ENCODE measurements at regions not wholly inside any gene's neighbourhood (a gene's known extent, or its start where the extent isn't known, plus 50 kb on each side); places are given as distances from the start of the nearest gene placed in this dataset.

DNA sequence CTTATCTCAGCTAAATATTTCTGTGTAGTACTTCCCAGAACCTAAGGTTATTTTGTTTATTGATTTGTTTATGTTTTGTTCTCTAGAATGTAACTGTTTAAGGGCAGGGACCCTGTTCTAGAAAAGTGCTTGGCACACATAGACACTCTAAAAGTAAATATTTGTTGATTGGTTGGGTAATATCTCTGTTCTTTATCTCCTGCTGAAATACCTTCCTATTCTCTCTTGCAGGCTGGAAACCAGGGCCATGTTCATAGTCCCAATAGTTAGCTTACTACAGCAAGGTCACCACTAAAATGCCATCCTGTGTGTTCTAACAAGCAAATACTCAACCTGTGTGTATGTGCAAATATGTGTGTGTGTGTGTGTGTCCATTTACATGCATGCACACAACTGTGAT lies 375.6 kb upstream of the MEIS1 start:
- Histone ChIP-seq H2AK5ac (ENCODE audit: low read depth, low read length) (no peak overlapping the region), H3K36me3 (ENCODE audit: control insufficient read depth in 2 of 4, insufficient read depth in 4 of 4, low read length in 3 of 4) (no peaks in the 10 kb centered on the region), H3K4me1 (replicated peaks in 1 of 4; ENCODE audit: control insufficient read depth in 3 of 4, insufficient read depth in 4 of 4, low read length in 3 of 4) (no peaks in the 10 kb centered on the region), H3K14ac (ENCODE audit: insufficient read length) (no peak overlapping the region), H2BK120ac (replicated peaks; ENCODE audit: low read depth, low read length) (no peak overlapping the region), H3K23me2 (ENCODE audit: low read depth, low read length) (no peaks in the 10 kb centered on the region), H4K5ac (ENCODE audit: insufficient read length, low read depth, low read length) (no peak overlapping the region), H2BK12ac (ENCODE audit: low read depth, low read length) (no peak overlapping the region), H3K79me1 (ENCODE audit: low read depth, low read length) (no peaks in the 10 kb centered on the region), H3K4ac (replicated peaks; ENCODE audit: insufficient read length, low read depth, low read length) (no peak overlapping the region), H4K8ac (ENCODE audit: extremely low read depth, insufficient read depth, low read length) (no peak overlapping the region), H4K20me1 (replicated peaks in 1 of 2; ENCODE audit: control insufficient read depth in 1 of 2, insufficient read depth in 2 of 2, low read length in 2 of 2) (no peaks in the 10 kb centered on the region), H3K4me3 (ENCODE audit: extremely low read depth in 1 of 4, insufficient read depth in 2 of 4, low read depth in 3 of 4, low read length in 4 of 4) (no peak overlapping the region), H3K9ac (replicated peaks in 1 of 4; ENCODE audit: extremely low read depth in 1 of 4, low read depth in 3 of 4, low read length in 3 of 4) (no peak overlapping the region), H3K79me2 (ENCODE audit: control insufficient read depth in 1 of 2, insufficient read depth in 2 of 2, low read length in 2 of 2) (no peaks in the 10 kb centered on the region), H2BK5ac (ENCODE audit: low read depth, low read length) (no peak overlapping the region), H2BK20ac (ENCODE audit: low read length) (no peak overlapping the region), H2BK15ac (ENCODE audit: low read length) (no peak overlapping the region), H4K91ac (replicated peaks; ENCODE audit: insufficient read length, low read length) (no peak overlapping the region), H2AFZ (ENCODE audit: low read length) (no peak overlapping the region), H3K27me3 (replicated peaks in 1 of 4; ENCODE audit: control insufficient read depth in 3 of 4, extremely low read depth in 1 of 4, insufficient read depth in 3 of 4, low read length in 3 of 4) (no peaks in the 10 kb centered on the region), H3K23ac (ENCODE audit: insufficient read length) (no peak overlapping the region), H3K27ac (ENCODE audit: low read depth, low read length) (no peak overlapping the region), H3K56ac (replicated peaks; ENCODE audit: insufficient read length, low read depth, low read length) (peak overlapping the region; percentile 9), H3K4me2 (ENCODE audit: insufficient read depth in 1 of 2, low read depth in 2 of 2, low read length in 2 of 2) (no peak overlapping the region), H3K18ac (ENCODE audit: extremely low read depth, low read length) (no peak overlapping the region), H3K9me3 (ENCODE audit: insufficient read depth in 2 of 2, low read depth in 1 of 2, low read length in 1 of 2) (no peaks in the 10 kb centered on the region; a peak in 1 of 4 replicates)
- no peak for TF ChIP-seq JUND (IDR thresholded peaks at IDR 0.05; ENCODE audit: low read length)
- no peak for TF ChIP-seq RBBP5 (IDR thresholded peaks at IDR 0.05; ENCODE audit: borderline replicate concordance, low read depth, low read length)
- TF ChIP-seq TBP (IDR thresholded peaks at IDR 0.05; ENCODE audit: low read depth, low read length): no peak
- CTCF ChIA-PET (ENCODE audit: partially characterized antibody): interaction anchor here (0.6 to 0.8 kb wide), 2 partner anchors 13 to 943 kb away, joined by 3 read pairs; no protein-coding TSS in a partner anchor
- DNase-seq (ENCODE audit: low read depth in 1 of 2, low spot score in 2 of 2): no peak
- no peak for FAIRE-seq
- POLR2A ChIA-PET (ENCODE audit: partially characterized antibody): no interaction called here
